ENCODE measurements at regions not wholly inside any gene's neighbourhood (a gene's known extent, or its start where the extent isn't known, plus 50 kb on each side); places are given as distances from the start of the nearest gene placed in this dataset.

DNA sequence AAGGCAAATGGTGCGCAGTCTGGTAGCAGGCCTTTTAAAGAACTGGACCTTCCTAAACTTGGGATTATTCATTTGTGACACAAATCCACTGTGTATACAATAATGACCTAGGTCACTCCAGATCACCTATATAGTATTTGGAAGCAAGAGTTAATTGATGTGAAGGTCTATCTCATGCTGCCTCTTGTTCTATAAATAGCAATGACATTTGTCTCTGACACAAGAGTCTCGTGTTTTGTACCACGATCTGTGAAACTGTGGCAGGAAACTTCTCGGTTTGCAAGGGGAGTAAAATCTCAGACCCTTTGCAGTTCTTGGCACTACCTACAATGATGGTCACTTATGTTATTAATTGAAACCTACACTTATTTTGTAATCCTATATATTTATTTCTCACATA lies 1408.4 kb downstream of the PCDH7 start:
- TF ChIP-seq EZH2 (IDR thresholded peaks at IDR 0.05) (no peak), EZH2phosphoT487 (IDR thresholded peaks at IDR 0.05) (no peak)
- TF ChIP-seq, protein P1, sequence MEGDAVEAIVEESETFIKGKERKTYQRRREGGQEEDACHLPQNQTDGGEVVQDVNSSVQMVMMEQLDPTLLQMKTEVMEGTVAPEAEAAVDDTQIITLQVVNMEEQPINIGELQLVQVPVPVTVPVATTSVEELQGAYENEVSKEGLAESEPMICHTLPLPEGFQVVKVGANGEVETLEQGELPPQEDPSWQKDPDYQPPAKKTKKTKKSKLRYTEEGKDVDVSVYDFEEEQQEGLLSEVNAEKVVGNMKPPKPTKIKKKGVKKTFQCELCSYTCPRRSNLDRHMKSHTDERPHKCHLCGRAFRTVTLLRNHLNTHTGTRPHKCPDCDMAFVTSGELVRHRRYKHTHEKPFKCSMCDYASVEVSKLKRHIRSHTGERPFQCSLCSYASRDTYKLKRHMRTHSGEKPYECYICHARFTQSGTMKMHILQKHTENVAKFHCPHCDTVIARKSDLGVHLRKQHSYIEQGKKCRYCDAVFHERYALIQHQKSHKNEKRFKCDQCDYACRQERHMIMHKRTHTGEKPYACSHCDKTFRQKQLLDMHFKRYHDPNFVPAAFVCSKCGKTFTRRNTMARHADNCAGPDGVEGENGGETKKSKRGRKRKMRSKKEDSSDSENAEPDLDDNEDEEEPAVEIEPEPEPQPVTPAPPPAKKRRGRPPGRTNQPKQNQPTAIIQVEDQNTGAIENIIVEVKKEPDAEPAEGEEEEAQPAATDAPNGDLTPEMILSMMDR (IDR thresholded peaks at IDR 0.05): no peak

Measured in neural progenitor cell (in vitro differentiated cells).